Omental fat pad (tissue), 3 donors: ENCODE measurements at regions not wholly inside any gene's neighbourhood (a gene's known extent, or its start where the extent isn't known, plus 50 kb on each side); places are given as distances from the start of the nearest gene placed in this dataset.

Experiments
- ATAC-seq: fragments of 150-250 bp; one replicate; pipeline ENCODE4 v1.9.1; 2016; ENCODE audit warnings: mild to moderate bottlenecking, moderate library complexity; ENCODE audit not compliant: low FRiP score
- DNase-seq: peaks from one replicate; pipeline ENCODE4 v3.0.0-alpha.2; 2019; ENCODE audit warnings: low spot score
- TF ChIP-seq, protein P1 (sequence below), 3 donors: fragments of 450-650 bp; IDR thresholded peaks; one replicate each; pipeline ENCODE4 v1.5.1; 2016 to 2017; ENCODE audit warnings: antibody characterized with exemption in 3 of 3, mild to moderate bottlenecking in 3 of 3, moderate library complexity in 2 of 3

DNA sequence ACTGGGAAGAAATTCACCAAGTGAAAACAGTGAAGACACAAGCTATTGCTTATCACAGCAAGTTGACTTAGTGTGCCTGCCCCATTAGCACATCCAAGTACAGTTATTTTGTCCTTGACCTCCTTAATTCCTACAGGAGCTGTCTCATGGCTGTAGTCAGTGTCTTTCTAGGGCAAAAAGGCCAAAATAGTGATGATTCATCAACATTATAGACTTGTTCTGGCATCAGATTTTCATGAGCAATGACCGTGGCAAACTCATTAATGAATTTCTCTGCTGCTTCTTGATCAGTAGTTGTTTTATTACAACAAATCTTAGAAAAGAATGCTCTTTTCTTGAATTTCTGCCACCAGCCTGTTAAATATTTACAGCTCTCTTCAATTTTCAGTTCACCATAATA, 1169.3 kb upstream of the DDX18 start:
- DNase-seq, result no peak
- TF ChIP-seq, protein P1, sequence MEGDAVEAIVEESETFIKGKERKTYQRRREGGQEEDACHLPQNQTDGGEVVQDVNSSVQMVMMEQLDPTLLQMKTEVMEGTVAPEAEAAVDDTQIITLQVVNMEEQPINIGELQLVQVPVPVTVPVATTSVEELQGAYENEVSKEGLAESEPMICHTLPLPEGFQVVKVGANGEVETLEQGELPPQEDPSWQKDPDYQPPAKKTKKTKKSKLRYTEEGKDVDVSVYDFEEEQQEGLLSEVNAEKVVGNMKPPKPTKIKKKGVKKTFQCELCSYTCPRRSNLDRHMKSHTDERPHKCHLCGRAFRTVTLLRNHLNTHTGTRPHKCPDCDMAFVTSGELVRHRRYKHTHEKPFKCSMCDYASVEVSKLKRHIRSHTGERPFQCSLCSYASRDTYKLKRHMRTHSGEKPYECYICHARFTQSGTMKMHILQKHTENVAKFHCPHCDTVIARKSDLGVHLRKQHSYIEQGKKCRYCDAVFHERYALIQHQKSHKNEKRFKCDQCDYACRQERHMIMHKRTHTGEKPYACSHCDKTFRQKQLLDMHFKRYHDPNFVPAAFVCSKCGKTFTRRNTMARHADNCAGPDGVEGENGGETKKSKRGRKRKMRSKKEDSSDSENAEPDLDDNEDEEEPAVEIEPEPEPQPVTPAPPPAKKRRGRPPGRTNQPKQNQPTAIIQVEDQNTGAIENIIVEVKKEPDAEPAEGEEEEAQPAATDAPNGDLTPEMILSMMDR (IDR thresholded peaks at IDR 0.05), result no peak
- ATAC-seq, result no peak

- no peak for ATAC-seq
- TF ChIP-seq, protein P1 (IDR thresholded peaks at IDR 0.05), result no peak
- DNase-seq, result no peak
Measured at GRCh38 chr2:116668691-116669090, 1145.8 kb upstream of the DDX18 start.

DNA sequence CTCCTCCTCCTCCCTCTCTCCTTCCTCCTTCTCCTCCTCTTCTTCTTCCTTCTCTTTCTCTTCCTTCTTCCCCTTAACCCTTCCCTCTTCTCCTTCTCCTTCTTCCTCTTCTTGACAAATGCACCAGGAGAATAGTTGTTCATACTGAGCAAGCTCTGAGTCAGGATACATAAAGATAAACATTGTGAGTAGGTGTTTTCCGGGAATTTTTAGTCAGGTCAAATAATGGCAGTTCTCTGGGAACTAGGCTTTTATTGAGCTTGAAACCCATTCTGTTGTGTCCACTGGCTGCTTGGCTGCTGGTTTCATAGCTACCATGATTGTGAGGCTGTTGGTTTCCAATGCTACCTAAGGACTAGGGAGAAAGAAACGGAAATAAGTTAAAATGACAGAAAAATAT, 1144.7 kb upstream of the DDX18 start:
- DNase-seq (no peak), ATAC-seq (no peak)
- TF ChIP-seq, protein P1 (IDR thresholded peaks at IDR 0.05), result no peak

- TF ChIP-seq, protein P1 (IDR thresholded peaks at IDR 0.05), result no peak
- DNase-seq (no peak), ATAC-seq (no peak)
Measured at GRCh38 chr2:116674188-116674587, 1140.3 kb upstream of the DDX18 start.

DNA sequence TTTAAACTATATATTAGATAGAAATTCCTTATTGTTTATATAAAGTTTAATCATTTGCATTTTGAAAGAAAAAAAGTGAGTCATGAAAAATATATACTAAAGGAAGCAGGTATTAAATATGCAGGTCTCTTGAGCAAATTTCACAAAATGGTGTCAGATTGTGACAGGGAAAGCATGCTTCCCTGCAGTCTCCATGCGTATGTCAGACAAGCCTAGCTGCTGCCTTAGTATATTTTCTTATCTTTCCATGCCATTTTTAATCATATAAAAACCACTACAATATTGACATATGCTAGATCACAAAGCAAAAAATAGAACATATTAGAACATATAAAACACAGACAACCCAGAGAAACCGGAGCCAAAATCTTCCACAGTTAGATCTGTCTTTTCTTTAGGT, 1137.7 kb upstream of the DDX18 start:
- no peak for DNase-seq
- ATAC-seq, result no peak
- TF ChIP-seq, protein P1 (IDR thresholded peaks at IDR 0.05), result no peak

- TF ChIP-seq, protein P1 (IDR thresholded peaks at IDR 0.05), result no peak
- DNase-seq, result no peak
- no peak for ATAC-seq
Measured at GRCh38 chr2:116680256-116680936, 1134.1 kb upstream of the DDX18 start.

GRCh38 chr2:116687371-116687770, 1127.1 kb upstream of the DDX18 start:
- ATAC-seq, result no peak
- TF ChIP-seq, protein P1 (IDR thresholded peaks at IDR 0.05), result no peak
- no peak for DNase-seq
